DND-41 (cell line): ENCODE measurements at regions not wholly inside any gene's neighbourhood (a gene's known extent, or its start where the extent isn't known, plus 50 kb on each side); places are given as distances from the start of the nearest gene placed in this dataset.

Experiments
- EZH2 ChIP-seq: IDR thresholded peaks from 3 replicates; pipeline ENCODE4 v1.6.1; 2012; ENCODE audit warnings: borderline replicate concordance, low read depth, mild to moderate bottlenecking, moderate library complexity, low read length, inconsistent platforms; ENCODE audit not compliant: severe bottlenecking
- TF ChIP-seq, protein P1 (sequence below): IDR thresholded peaks from 2 replicates; pipeline ENCODE4 v1.5.1; 2012; ENCODE audit warnings: borderline replicate concordance, low read length, moderate library complexity, mild to moderate bottlenecking; ENCODE audit not compliant: poor library complexity, severe bottlenecking; ENCODE audit errors: extremely low read depth

DNA sequence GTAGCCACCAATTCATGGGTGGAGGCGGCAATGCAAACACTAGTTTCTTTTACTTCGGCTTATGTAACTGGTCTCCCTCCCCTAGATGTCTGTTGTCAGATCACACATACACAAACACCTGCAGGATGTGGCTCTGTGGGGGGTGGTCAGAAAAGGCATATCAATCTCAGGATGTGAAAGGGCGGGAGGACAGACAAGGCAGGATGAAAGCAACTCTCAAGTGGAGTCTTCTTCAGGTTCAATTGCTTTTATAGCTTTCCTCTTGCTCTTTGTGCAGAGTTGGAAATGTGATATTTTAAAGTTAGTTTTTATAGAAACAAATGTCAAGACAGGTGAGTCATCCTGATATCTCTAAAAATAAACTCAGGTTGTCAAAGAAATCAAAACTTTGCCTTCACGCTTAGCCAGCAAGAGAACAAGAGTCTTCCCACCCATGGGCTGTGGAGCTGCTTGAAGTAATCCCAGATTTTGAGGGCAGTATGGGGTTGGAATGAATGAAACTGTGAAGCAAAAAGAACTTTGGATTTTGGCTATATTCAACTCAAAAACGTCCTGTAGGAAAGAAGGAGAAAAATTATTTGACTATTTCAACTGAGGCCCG is 423.4 kb downstream of the GUCY1A2 start:
- no peak for TF ChIP-seq EZH2
- TF ChIP-seq, protein P1, sequence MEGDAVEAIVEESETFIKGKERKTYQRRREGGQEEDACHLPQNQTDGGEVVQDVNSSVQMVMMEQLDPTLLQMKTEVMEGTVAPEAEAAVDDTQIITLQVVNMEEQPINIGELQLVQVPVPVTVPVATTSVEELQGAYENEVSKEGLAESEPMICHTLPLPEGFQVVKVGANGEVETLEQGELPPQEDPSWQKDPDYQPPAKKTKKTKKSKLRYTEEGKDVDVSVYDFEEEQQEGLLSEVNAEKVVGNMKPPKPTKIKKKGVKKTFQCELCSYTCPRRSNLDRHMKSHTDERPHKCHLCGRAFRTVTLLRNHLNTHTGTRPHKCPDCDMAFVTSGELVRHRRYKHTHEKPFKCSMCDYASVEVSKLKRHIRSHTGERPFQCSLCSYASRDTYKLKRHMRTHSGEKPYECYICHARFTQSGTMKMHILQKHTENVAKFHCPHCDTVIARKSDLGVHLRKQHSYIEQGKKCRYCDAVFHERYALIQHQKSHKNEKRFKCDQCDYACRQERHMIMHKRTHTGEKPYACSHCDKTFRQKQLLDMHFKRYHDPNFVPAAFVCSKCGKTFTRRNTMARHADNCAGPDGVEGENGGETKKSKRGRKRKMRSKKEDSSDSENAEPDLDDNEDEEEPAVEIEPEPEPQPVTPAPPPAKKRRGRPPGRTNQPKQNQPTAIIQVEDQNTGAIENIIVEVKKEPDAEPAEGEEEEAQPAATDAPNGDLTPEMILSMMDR: no peak
